ENCODE measurements at regions not wholly inside any gene's neighbourhood (a gene's known extent, or its start where the extent isn't known, plus 50 kb on each side); places are given as distances from the start of the nearest gene placed in this dataset.

GRCh38 chr4:126233483-126233882, 918.7 kb downstream of the FAT4 start:
- no peak for DNase-seq (ENCODE audit: low spot score)

- DNase-seq (ENCODE audit: low spot score): no peak
Measured at GRCh38 chr4:126238013-126238412, 923.3 kb downstream of the FAT4 start.

DNA sequence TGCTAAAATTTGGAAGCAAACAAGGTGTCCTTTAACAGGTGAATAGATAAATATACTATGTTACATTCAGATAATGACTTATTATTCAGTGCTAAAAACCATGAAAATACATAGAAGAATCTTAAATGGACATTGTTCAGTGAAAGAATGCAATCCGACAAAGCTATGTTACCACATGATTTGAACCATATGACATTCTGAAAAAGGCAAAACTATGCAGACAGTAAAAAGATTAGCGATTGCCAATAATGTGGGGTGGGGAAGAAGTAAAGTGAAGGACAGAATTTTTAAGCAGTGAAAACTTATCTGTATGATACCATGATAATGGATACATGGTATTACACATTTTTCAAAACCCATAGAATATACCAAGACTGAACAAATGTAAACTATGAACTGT, 926.9 kb downstream of the FAT4 start:
- DNase-seq (ENCODE audit: low spot score): no peak

- DNase-seq (ENCODE audit: low spot score): no peak
Measured at GRCh38 chr4:126242679-126243390, 928.1 kb downstream of the FAT4 start.

DNA sequence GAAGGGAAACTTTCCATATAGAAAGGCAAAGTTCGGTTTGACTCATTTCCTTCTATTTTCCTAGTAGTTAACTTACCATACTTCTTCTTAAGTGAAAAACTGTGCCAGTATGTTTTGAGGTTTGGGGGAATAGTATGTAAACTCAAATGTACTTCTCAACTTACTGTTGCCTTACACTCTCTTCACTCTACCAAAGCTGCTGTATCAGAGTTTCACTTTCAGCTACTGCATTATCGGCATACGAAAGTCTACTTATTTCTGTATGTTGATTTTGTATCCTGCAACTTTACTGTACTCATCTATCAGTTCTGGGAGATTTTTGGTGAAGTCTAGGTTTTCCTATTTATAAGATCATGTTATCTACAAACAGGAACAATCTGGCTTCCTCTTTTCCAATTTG, 932.7 kb downstream of the FAT4 start:
- DNase-seq (ENCODE audit: low spot score): no peak

- no peak for DNase-seq (ENCODE audit: low spot score)
Measured at GRCh38 chr4:126250006-126250405, 935.3 kb downstream of the FAT4 start.

- no peak for DNase-seq (ENCODE audit: low spot score)
Measured at GRCh38 chr4:126251169-126251568, 936.4 kb downstream of the FAT4 start.

DNA sequence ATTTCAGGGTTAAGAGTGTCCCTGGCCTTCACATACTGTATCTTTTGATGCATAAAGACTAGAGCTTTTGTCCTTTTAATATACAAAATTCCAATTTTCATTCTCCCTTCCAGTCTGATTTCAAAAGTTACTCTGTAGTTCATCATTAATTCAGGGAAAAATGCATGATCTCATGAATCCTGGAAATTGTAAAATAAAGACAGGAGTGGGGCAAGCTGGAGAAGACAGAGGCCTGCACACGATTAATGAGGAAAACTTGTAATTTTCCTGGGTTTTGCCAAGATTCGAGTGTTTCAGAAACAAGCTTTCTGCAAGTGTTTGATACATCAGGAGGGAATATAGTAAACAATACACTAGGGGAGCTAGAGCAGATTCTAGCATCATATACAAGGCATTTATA, 947.9 kb downstream of the FAT4 start:
- DNase-seq (ENCODE audit: low spot score): no peak

GRCh38 chr4:126264839-126265238, 950.1 kb downstream of the FAT4 start:
- no peak for DNase-seq (ENCODE audit: low spot score)

DNA sequence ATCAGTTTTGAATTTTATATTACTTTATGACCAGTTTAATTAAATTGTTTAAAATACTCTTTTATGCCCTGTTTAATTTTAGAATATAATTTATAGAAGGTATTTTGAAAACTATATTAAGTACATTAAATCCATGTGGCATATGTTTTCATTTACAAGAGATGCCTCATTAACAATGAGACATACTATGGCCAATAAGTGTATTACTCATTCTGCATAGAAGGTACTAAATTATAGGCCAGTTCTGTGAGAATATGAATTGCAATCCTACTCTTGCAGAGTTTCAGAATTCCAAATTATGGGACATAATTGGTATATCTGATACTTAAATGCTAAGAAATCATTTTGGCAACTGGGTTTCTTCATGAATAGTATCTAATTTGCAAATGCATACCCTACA, 951.1 kb downstream of the FAT4 start:
- no peak for DNase-seq (ENCODE audit: low spot score)

DNA sequence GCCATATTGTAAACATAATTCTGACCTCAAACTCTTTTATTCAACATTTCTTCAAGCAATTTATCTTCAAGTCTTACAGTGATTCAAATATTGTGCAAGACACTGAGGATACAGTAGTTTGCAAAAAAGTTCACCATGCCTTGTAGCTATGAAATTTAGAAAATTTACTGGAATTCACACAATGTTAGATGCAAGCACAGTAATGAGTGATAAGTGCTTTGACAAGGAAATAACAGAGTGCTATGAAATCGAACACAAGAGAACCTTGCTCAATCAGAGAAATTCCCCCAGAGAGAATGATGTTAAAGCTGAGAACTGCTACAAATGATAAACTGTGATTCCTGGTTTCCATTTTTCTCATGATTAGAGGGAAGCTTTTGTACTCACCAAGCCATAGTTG, 952.9 kb downstream of the FAT4 start:
- no peak for DNase-seq (ENCODE audit: low spot score)

DNA sequence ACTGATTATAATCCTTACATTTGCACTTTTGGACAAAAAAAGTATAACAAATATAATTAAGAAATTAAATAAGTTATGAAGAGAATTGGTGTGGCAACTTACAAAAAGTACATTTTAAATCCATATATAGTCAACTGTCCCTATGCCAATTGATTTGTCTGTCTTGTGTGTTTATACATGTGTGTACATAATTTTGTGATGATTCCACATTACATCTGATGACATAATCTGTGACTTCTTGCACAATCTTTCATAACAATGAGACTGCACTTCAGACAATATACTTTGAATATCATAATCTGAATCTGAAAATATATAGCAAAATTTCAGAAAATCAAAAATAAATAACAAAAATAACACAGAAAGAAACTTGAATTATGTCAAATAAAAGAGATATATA, 953.4 kb downstream of the FAT4 start:
- DNase-seq (ENCODE audit: low spot score): no peak

DNA sequence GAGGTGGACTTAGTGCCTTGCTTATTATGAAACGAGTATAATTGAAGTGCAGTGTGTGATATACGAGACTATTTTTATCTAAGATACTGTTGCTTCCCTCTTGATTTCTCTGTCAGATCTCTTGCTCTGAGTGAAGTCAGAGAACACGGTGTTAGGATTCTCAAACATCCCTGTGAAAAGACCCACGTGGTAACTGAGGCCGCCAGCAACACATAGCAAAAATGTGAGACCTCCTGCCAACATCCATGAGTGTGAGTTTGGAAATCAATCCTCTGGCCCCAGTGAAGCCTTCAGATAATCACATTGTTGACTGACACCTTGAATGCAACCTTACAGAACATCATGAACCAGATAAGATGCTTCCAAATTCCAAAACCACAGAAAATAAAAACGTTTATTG, 954.4 kb downstream of the FAT4 start:
- no peak for DNase-seq (ENCODE audit: low spot score)

- DNase-seq (ENCODE audit: low spot score): no peak
Measured at GRCh38 chr4:126271292-126271691, 956.5 kb downstream of the FAT4 start.

- no peak for DNase-seq (ENCODE audit: low spot score)
Measured at GRCh38 chr4:126273746-126274145, 959.0 kb downstream of the FAT4 start.

- DNase-seq (ENCODE audit: low spot score): no peak
Measured at GRCh38 chr4:126291886-126292285, 977.1 kb downstream of the FAT4 start.

- no peak for DNase-seq (ENCODE audit: low spot score)
Measured at GRCh38 chr4:126298271-126298670, 983.5 kb downstream of the FAT4 start.

- no peak for DNase-seq (ENCODE audit: low spot score)
Measured at GRCh38 chr4:126306152-126306869, 991.6 kb downstream of the FAT4 start.

DNA sequence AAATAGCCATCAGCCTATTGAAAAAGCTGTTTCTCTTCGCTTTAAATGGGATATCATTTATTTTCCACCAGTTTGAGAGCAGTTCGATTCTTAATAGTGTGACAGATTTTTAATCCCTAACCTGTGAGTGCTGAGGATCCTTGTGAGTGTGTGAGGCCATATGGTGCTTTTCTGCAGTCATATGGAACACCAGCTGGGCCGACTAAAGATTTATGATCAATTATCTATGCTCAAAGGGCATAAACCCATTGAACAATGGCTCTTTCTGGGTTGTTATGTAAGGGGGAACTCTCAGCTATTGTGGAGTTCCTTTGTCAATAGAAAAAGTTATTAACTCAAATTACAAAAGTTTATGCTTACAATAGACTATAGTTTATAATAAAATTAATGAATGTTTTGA, 1003.6 kb downstream of the FAT4 start:
- no peak for DNase-seq (ENCODE audit: low spot score)

DNA sequence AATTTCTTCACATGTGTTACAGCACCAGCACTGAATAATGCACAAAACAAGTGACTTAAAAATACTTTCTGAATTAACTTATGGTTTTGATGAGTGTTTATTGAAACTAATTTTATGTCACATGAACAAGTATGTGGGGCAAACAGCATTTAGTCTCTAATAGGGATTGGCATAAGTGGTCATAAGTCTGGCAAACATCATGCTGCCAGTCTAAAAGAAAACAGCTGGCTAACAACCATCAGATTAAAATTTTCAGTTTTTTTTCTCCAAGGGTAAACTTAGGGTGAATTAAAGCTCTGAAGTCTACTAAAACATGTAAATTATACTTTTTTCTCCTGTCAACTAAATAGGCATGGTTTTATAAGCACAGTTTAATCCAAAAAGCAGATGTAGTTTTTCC, 1014.2 kb downstream of the FAT4 start:
- no peak for DNase-seq (ENCODE audit: low spot score)

- no peak for DNase-seq (ENCODE audit: low spot score)
Measured at GRCh38 chr4:126338548-126338947, 1023.8 kb downstream of the FAT4 start.

DNA sequence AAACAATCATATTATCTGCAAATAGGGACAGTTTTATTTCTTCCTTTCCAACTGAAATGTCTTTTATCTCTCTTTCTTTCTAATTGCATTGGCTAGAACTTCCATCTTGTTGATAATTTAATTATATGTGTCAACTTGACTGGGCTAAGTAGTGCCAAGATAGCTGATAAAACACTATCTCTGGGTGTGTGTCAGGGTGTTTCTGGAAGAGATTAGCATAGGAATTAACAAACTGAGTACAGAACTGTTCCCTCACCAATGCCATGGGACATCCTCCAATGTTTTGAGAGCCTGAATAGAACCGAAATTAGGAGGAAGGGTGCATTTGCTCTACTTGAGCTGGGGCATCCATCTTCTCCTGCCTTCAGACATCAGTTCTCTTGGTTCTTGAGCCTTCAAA, 1027.2 kb downstream of the FAT4 start:
- no peak for DNase-seq (ENCODE audit: low spot score)

DNA sequence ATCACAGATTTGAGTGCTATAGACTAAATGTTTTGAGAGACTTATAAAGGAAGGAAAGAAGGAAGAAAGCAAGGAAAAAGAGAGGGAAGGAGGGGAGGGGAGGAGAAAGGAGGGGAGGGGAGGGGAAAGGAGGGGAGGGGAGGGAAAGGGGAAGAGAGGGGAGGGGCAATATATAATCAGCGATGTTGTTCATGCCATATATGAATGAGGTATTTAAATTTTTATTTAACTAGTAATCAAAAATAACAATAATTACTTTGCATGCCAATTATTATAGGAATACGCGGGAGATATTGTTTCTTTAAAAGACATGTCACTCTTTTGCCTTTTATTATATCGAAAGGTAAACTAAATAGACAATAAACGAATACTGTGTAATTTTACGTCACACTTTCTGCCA, 1029.7 kb downstream of the FAT4 start:
- no peak for DNase-seq (ENCODE audit: low spot score)

GRCh38 chr4:126346654-126347053, 1031.9 kb downstream of the FAT4 start:
- no peak for DNase-seq (ENCODE audit: low spot score)

Measured in left forelimb (tissue), 1 donor.